ENCODE measurements at regions not wholly inside any gene's neighbourhood (a gene's known extent, or its start where the extent isn't known, plus 50 kb on each side); places are given as distances from the start of the nearest gene placed in this dataset.

DNA sequence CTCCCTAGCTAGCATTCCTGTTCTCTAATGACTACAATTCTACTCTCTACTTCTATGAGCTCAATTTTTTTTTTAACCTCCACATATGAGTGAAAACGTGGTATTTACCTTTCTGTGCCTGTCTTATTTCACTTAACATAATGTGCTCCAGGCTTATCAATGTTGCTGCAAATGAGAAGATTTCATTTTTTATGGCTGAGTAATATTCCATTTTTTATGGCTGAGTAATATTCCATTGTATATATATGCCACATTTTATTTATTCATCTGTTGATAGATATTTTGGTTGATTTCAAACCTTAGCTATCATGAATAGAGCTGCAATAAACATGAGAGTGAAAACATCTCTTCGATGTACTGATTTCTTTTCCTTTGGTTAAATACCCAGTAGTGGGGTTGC is 159.6 kb upstream of the TPK1 start:
- TF ChIP-seq FOXM1 (IDR thresholded peaks at IDR 0.05; ENCODE audit: low read depth, low read length) (no peak), RBBP5 (conservative IDR thresholded peaks at IDR 0.05) (no peak), ZBTB33 (IDR thresholded peaks at IDR 0.05) (no peak), MEF2A (IDR thresholded peaks at IDR 0.05; ENCODE audit: insufficient read depth, low read depth, low read length) (no peak), ZNF687 (IDR thresholded peaks at IDR 0.05) (no peak), ATF7 (IDR thresholded peaks at IDR 0.05; ENCODE audit: low read depth) (no peak), POLR2AphosphoS2 (IDR thresholded peaks at IDR 0.05; ENCODE audit: low read depth, low read length) (no peak), HDAC2 (IDR thresholded peaks at IDR 0.05) (no peak), NR2F1 (conservative IDR thresholded peaks at IDR 0.05) (no peak)
- 28% methylated on average over 2 of the region's 2 CpGs for WGBS (ENCODE audit: insufficient coverage, insufficient replicate concordance, low lambda C conversion rate, missing lambda C conversion rate)

More for the DNA sequence above, 159.6 kb upstream of the TPK1 start:
- ChIA-PET RAD21 (ENCODE audit: unreplicated experiment) (no interaction called here), SMC1A (ENCODE audit: uncharacterized antibody, unreplicated experiment) (no interaction called here), POLR2A (no interaction called here), CTCF (no interaction called here)
- in situ Hi-C loops (cut with MboI): no loop called here
- Histone ChIP-seq H3K36me3 (ENCODE audit: control insufficient read depth in 2 of 2, insufficient read depth in 2 of 2, low read length in 1 of 2) (no peaks in the 10 kb centered on the region), H3K27ac (ENCODE audit: control insufficient read depth, insufficient read depth) (no peak overlapping the region), H3K4me1 (ENCODE audit: control insufficient read depth, insufficient read depth, low read length) (no peaks in the 10 kb centered on the region), H3K4me3 (no peak overlapping the region), H3K9me3 (replicated peaks; ENCODE audit: control insufficient read depth, insufficient read depth, low read length) (no peaks in the 10 kb centered on the region), H3K79me2 (ENCODE audit: control insufficient read depth, insufficient read depth, low read length) (no peaks in the 10 kb centered on the region), H3K4me2 (ENCODE audit: control insufficient read depth, insufficient read depth) (no peak overlapping the region), H3K9ac (ENCODE audit: control insufficient read depth, insufficient read depth, low read length) (no peak overlapping the region), H3K27me3 (replicated peaks in 1 of 2; ENCODE audit: control insufficient read depth in 2 of 2, insufficient read depth in 2 of 2, low read length in 1 of 2) (no peaks in the 10 kb centered on the region), H4K20me1 (ENCODE audit: control insufficient read depth, insufficient read depth) (no peaks in the 10 kb centered on the region), H2AFZ (ENCODE audit: control insufficient read depth, low read depth, low read length) (no peak overlapping the region)
- DNase-seq (ENCODE audit: low read depth, low spot score) (no peak), ATAC-seq (no peak), FAIRE-seq (no peak)
- intact Hi-C loops (cut with micrococcal nuclease; ENCODE audit: unreplicated experiment): no loop called here
- no TSS peak for BruUV-seq (replicated peaks)
